Fibroblast of lung (primary cell): ENCODE measurements at regions not wholly inside any gene's neighbourhood (a gene's known extent, or its start where the extent isn't known, plus 50 kb on each side); places are given as distances from the start of the nearest gene placed in this dataset.

Experiments used
- EZH2 ChIP-seq: IDR thresholded peaks from 2 replicates; pipeline ENCODE4 v1.5.1; 2012; ENCODE audit warnings: low read length, control low read depth, mild to moderate bottlenecking; ENCODE audit errors: missing control alignments
- TF ChIP-seq, protein P1 (sequence below), 2 donors: IDR thresholded peaks in 1 of 2; conservative IDR thresholded peaks in 1 of 2; 1 replicate in 1 of 2; 2 replicates in 1 of 2; pipeline ENCODE4 v1.5.1; 2011 to 2012; ENCODE audit warnings: low read length in 2 of 2, control low read depth in 1 of 2, inconsistent platforms in 1 of 2, low read depth in 1 of 2, mild to moderate bottlenecking in 1 of 2

- TF ChIP-seq, protein P1, sequence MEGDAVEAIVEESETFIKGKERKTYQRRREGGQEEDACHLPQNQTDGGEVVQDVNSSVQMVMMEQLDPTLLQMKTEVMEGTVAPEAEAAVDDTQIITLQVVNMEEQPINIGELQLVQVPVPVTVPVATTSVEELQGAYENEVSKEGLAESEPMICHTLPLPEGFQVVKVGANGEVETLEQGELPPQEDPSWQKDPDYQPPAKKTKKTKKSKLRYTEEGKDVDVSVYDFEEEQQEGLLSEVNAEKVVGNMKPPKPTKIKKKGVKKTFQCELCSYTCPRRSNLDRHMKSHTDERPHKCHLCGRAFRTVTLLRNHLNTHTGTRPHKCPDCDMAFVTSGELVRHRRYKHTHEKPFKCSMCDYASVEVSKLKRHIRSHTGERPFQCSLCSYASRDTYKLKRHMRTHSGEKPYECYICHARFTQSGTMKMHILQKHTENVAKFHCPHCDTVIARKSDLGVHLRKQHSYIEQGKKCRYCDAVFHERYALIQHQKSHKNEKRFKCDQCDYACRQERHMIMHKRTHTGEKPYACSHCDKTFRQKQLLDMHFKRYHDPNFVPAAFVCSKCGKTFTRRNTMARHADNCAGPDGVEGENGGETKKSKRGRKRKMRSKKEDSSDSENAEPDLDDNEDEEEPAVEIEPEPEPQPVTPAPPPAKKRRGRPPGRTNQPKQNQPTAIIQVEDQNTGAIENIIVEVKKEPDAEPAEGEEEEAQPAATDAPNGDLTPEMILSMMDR (conservative IDR thresholded peaks at IDR 0.05 in 1 of 2, IDR thresholded peaks at IDR 0.05 in 1 of 2; ENCODE audit: low read depth in 1 of 2, low read length in 2 of 2): no peak
- TF ChIP-seq EZH2: no peak
Measured at GRCh38 chr16:8096211-8096610, 494.1 kb downstream of the TMEM114 start.
